ENCODE measurements at regions not wholly inside any gene's neighbourhood (a gene's known extent, or its start where the extent isn't known, plus 50 kb on each side); places are given as distances from the start of the nearest gene placed in this dataset.

GRCh38 chr13:111895896-111896821, 170.8 kb upstream of the SOX1 start:
- no peak for DNase-seq

DNA sequence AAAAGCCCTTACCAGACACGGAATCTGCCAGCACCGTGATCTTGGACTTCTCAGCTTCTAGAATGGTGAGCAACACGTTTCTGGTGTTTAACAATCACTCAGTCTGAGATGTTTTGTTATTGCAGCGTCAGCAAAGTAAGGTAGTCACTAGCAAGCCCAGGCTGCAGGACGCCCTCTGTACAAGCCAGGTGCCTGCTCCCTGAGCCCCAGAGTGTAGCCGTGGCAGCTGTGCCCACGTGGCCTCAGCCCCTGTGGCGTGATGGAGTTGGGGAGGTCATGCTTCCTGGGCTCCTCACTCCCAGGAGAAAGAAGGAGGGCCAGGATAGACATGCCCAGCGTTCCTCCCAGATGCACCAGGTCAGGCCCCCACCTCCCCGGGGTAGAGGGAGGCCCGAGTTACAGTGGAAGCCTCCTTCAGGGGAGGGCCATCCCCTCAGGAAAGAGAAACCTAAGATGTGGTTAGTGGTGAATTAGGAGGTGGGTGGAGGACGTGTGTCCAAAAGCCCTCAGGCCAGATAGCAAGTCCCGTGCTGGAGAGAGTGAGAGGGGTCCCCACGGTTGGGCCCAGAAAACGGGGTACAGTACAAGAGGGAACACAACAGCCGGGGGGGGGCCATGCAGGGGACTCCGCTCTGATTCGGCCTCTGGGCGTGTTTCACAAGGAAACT, 169.6 kb upstream of the SOX1 start:
- DNase-seq, result no peak

DNA sequence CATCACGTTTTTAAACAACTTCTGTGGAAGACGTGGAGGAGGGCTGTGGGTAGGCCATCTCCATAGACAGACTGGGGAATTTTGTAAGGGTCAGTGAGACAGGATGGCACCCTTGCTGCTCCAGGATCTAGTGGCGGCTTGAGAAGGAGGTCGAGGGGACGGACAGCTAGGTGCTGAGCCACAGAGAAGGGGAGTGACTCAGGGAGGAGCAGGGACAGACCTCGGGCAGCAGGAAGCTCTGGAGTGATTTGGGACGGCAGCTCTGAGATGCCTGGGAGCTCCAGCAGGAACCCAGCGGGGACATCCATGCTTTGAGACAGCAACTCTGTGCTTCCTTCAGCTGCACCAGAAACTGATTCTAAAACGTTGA, 169.1 kb upstream of the SOX1 start:
- no peak for DNase-seq

DNA sequence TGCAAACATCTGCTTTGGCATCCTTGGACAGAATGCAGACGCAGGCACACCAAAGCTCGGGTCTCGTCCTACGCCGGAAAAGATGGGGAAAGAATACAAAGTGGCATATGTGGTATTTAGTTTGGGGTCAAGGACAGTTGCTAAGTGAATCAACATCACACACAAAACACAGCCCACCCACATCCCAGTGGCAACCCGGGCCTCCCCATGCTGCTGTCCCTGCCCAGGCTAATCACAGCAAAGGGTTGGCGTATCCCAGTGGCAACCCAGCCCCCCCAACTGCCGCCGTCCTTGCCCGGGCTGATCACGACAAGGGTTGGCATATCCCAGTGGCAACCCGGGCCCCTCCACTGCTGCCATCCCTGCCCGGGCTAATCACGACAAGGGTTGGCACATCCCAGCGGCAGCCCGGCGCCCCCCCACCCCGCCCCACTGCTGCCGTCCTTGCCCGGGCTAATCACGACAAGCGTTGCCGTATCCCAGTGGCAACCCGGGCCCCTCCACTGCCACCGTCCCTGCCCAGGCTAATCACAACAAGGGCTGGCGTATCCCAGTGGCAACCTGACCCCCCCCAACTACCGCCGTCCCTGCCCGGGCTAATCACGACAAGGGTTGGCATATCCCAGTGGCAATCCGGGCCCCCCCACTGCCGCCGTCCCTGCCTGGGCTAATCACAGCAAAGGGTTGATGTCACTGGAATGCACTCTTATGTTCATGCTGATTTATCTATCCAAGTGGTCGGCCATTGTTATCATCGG, 167.8 kb upstream of the SOX1 start:
- DNase-seq, result no peak

DNA sequence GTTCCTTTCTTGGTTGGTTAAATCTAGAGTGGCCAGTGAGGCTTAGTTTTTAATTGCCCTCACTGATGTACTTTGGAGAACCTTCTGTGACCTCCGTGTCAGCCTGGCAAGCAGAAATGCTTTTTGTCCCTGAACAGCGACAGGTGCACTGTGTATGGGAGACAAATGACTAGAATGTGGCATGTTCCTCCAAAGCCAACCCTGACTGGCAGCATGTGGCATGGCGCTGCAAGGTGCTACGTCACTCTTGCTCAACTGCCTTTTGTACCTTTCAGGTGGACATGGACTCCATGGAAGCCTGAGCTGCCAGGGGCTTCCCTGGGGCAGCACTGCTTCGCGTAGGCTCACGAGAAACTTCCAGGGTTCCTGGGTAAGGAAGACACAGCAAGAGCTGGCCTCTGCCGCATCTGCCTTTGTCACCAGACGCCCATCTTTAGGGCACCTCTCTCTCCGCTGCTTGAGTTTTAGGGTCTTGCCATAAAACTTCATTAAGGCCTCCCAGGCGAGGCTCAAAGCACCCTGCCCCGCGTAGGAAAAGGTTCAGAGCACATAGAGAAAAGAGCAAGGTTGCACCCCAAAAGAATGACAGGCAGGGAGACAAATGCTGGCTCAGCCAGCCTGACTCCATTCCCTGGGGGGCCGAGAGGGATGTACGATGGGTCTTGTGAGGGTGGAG, 167.1 kb upstream of the SOX1 start:
- DNase-seq, result no peak

- no peak for DNase-seq
Measured at GRCh38 chr13:111900390-111901131, 166.4 kb upstream of the SOX1 start.

- DNase-seq, result no peak
Measured at GRCh38 chr13:111901267-111901915, 165.6 kb upstream of the SOX1 start.

DNA sequence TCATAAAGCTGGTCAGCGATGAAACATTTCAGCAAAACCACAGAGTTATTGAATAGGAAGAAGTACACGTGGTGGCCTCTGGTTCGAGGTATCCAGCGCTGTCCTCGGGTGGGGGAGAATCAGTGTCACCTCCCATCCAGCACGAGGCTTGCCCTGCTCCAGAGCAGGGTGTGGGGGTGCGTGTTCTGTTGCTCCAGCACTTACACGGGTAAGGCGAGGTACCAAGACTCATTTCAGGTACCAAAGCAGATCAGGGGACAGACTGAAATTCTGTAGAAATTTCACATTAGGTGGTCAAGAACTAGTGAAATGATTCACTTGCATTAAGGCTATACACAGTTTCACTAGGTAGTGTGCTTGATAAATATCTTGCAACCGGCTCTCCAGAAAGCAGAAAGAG, 164.2 kb upstream of the SOX1 start:
- no peak for DNase-seq

DNA sequence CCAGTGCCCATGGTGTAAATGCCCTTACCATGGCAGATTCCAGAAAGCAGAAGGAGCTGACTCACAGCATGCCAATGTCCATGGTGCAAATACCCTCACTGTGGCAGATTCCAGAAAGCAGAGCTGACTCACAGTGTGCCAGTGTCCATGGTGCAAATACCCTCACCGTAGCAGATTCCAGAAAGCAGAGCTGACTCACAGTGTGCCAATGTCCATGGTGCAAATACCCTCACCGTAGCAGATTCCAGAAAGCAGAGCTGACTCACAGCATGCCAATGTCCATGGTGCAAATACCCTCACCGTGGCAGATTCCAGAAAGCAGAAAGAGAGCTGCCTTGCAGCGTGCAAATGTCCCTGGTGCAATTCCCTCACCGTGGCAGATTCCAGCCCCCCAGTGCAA, 163.8 kb upstream of the SOX1 start:
- DNase-seq, result no peak

GRCh38 chr13:111904166-111904565, 162.8 kb upstream of the SOX1 start:
- no peak for DNase-seq

GRCh38 chr13:111904701-111905608, 162.0 kb upstream of the SOX1 start:
- no peak for DNase-seq

- no peak for DNase-seq
Measured at GRCh38 chr13:111905609-111905945, 161.4 kb upstream of the SOX1 start.

- no peak for DNase-seq
Measured at GRCh38 chr13:111906306-111906705, 160.6 kb upstream of the SOX1 start.

GRCh38 chr13:111906816-111907215, 160.1 kb upstream of the SOX1 start:
- DNase-seq, result no peak

DNA sequence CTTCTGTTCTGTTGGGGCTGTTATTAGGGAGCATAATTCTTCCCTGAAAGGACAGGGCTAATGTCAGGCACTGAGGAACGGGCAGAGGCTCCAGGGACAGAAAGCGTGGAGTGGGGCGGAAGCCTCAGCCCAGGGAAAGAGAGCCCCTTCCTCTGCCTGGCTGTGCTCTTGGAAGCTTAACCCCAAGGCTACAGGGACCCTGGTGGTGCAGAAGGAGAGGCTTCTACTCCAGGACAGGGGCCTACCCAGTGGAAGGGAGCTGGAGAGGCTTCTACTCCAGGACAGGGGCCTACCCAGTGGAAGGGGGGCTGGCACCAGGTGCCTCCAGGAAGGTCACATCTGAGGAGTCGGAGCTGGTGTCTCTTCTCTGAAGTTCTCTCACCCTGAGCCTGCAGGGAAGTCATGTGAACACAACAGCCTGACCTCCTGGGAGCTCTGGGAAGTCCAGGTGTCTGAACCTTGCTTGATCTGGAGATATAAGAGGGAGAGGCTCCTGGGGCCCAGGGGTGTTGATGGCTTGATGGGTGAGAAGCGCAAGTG, 159.5 kb upstream of the SOX1 start:
- no peak for DNase-seq

GRCh38 chr13:111908361-111908760, 158.6 kb upstream of the SOX1 start:
- no peak for DNase-seq

- DNase-seq, result no peak
Measured at GRCh38 chr13:111908981-111909380, 158.0 kb upstream of the SOX1 start.

DNA sequence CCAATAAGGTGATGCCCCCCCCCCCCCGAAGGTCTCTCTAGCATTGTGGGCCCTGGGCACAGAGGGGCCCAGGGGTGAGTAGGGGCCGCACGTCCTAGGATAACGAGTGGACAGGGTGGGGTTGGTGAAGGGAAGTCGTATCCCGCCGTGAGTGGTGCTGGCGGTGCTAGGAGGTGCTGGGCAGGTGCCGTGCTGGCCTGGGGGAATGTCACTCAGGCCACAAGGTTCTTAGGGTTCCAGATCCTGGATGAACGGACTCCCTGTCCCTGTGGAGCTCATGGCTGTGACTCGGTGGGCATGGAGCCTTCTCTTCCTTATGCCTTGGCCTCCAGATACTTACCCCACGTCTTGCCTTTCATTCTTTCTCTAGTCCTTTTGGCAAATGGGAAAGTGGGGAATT, 157.4 kb upstream of the SOX1 start:
- no peak for DNase-seq

DNA sequence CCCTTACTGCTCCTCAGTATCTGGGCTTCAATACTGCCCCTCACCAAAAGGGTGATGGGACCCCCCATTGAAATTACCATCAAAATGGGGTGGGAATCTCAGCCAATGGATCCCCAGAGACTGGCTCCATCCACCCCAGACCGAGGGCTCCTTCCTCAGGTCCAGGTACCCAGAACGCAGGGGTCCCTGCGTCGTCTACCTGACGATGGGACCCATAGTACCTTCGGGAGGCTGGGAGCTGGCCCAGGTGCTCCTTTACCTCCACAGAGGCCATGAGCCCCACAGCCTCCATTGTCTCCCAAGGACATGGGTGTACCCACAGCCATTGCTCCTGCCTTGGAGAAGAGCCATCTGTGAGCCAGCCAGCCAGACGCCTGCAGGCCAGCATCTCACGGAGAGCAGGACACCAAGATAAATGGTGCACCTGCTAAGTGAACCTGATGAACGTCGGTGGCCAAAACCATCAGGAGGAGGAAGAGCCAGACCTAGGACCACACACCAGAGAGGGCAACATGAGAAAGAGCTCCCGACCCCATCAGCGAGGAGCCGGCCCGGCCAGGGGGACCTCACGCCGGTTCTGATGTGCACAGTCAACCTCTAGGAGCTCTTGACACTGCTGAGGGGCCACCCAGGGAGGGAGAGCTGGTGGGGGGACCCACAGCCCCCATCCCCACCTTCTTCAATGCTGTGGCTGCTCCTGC, 156.8 kb upstream of the SOX1 start:
- DNase-seq, result no peak
